ENCODE measurements at regions not wholly inside any gene's neighbourhood (a gene's known extent, or its start where the extent isn't known, plus 50 kb on each side); places are given as distances from the start of the nearest gene placed in this dataset.

DNA sequence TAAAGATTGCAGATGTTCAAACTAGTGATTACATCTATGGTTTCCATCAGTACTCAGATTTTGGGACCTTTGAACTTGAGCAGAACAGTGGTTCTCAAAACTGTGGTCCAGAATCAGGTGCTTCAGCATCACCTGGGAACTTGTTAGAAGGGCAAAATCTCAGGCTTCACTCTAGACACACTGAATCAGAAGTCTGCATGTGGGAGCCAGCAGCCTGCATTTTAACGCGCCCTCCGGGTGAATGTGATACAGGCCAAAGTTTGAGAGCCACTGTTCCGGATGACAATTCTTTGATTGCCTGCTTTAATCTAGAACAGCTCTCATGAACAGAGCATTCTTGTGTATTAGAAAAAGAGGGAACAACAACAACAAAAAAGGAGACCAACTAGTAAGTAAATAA, 261.7 kb downstream of the GPD2 start:
- DNase-seq (ENCODE audit: low spot score) = no peak

DNA sequence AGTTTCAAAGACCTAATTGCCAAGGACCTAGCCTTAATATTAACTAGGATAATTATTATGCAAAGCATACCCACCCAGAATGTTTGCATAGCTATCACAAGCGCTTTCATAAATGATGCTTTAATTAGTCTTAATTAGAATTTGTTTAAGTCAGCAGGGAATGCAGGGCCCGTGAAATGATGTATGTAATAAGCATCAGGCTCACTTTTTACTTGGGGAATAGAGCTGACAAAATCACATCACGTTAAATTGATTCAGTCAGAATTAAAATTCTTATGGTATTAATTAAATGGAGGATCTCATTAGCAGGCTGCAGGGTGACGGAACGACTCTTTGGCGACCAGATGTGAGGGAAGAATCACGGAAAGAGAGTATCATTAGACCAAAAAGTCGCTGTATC, 264.5 kb downstream of the GPD2 start:
- DNase-seq (ENCODE audit: low spot score) = no peak

DNA sequence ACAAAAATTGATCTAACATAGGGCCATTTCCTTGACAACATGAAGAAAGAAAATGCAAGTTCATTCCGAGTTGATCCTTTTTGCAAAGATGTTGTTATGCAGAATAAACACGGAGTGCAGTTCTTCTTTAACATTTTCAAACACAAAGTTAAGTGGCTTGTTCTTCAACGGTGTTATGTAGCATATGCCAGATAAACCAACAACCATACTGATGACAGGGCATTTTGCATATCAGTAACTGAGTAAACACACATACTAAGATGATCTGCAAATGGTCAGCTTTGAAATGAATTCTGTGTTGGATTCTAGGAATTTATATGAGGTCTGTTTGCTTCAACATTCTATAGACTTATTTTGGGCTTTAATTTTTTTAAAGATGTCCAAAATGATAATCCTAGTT, 266.4 kb downstream of the GPD2 start:
- DNase-seq (ENCODE audit: low spot score) = no peak

- no peak for DNase-seq (ENCODE audit: low spot score)
Observed at GRCh38 chr2:156703642-156704041, 267.5 kb downstream of the GPD2 start.

- no peak for DNase-seq (ENCODE audit: low spot score)
Observed at GRCh38 chr2:156704132-156704531, 268.0 kb downstream of the GPD2 start.

- no peak for DNase-seq (ENCODE audit: low spot score)
Observed at GRCh38 chr2:156704617-156705016, 268.4 kb downstream of the GPD2 start.

DNA sequence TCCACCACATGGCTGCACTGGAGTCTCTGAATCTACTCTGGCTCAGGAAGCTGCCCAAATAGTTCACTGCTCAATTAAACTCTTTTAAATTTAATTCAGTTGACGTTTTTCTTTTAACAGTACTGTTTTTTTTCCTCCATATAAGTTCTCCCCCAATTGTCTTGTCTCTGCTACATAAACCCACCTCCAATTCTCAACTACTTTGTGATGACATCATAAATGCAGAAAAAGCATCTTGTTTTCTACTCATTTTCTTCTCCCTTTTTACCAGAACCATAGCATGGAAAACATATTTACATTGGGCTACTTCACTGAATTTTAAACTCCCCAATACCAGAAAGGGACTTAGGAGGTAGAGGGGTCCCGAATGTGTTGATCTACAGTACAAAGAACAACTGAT, 270.4 kb downstream of the GPD2 start:
- DNase-seq (ENCODE audit: low spot score) = no peak

DNA sequence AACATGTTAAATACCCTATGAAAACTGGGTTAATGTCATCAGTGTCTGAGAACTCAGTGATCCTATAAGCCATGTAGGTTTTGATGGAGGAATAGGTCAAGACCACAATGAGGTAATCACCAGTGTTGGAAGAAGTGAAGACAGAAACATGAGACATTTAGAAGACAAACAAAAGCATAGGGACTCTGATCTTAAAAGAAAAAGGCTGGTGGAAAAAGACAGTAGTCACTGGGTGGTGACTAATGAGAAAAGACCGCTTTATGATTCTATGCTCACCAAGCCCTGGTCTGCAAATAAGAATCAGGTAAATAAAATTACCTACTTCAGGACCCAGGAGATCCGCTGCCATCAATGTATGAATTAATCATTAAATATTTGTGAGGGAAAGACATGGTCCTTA, 271.9 kb downstream of the GPD2 start:
- no peak for DNase-seq (ENCODE audit: low spot score)

DNA sequence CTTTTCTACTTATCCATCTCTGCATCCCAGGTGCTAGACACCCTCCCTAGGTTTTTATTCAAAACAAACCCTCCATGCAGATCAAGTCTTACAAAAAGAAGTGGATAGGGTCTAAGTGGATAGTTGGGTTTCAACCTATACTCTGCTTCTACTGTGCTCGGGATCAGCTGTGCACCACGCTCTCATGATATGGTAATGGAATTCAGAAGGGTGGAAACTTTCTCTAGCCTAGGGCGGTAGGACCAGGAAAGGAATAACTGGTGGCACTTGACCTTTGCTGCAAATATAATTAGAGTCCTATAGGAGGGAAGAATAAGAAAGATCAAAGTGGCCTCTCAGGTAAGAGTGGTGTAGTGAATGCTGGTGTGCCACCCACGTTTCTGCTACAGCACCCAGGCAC, 272.9 kb downstream of the GPD2 start:
- no peak for DNase-seq (ENCODE audit: low spot score)

- DNase-seq (ENCODE audit: low spot score) = no peak
Observed at GRCh38 chr2:156719036-156719435, 282.9 kb downstream of the GPD2 start.

DNA sequence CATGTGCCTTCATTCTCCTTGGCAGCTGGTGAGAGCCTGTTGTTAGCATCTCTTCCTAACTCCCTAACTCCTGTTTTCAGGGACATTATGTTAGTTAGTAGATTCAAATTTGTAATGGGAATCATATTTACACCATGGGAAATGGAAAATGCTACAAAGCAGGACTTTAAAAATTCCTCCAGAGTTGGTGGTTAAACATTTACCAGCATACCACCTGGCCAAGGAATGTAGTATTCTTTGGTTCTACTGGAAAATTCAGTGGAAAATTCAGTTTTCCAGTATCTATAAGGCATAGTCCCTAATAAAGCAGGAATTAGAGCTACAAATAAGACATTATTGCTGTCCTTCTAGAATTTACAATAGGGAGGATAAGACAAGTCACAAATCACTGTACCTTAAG, 291.7 kb downstream of the GPD2 start:
- no peak for DNase-seq (ENCODE audit: low spot score)

- DNase-seq (ENCODE audit: low spot score) = no peak
Observed at GRCh38 chr2:156728328-156728727, 292.1 kb downstream of the GPD2 start.

- no peak for DNase-seq (ENCODE audit: low spot score)
Observed at GRCh38 chr2:156731506-156731905, 295.3 kb downstream of the GPD2 start.

- DNase-seq (ENCODE audit: low spot score) = no peak
Observed at GRCh38 chr2:156736950-156737349, 300.8 kb downstream of the GPD2 start.

- no peak for DNase-seq (ENCODE audit: low spot score)
Observed at GRCh38 chr2:156739301-156739700, 303.1 kb downstream of the GPD2 start.

DNA sequence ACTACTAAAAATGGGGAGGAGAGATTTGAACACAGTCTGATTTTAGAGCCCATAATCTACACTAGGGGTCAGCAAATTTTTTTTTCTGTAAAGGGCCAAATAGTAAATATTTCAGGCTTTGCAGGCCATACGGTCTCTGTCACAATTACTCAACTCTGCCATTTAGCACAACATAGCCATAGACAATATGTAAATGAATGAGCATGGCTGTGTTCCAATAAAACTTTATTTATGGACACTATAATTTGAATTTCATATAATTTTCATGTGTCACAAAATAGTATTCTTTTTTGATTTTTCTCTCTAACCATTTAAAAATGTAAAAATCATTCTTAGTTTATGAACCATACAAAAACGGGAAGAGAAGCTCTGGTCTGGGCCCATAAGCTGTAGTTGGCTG, 309.4 kb downstream of the GPD2 start:
- no peak for DNase-seq (ENCODE audit: low spot score)

DNA sequence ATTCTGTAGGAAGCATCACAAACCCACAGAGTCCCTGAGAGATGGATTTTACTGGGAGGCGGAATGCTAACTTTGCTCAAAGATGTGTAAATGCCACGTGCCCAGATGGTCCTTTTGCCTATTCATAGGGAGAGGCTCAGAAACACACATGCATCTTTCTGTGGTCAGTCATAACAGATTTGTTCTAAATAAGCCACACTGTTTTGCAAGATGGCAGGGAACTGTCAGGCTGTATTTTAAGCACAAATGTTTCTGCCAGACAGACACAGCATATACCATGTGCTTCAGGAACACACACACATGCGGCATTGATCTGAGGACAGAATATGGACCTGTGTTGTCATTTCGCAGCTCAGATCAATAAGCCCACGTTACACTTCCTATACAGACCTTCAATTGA, 312.0 kb downstream of the GPD2 start:
- DNase-seq (ENCODE audit: low spot score) = no peak

GRCh38 chr2:156752042-156752441, 315.9 kb downstream of the GPD2 start:
- DNase-seq (ENCODE audit: low spot score) = no peak

DNA sequence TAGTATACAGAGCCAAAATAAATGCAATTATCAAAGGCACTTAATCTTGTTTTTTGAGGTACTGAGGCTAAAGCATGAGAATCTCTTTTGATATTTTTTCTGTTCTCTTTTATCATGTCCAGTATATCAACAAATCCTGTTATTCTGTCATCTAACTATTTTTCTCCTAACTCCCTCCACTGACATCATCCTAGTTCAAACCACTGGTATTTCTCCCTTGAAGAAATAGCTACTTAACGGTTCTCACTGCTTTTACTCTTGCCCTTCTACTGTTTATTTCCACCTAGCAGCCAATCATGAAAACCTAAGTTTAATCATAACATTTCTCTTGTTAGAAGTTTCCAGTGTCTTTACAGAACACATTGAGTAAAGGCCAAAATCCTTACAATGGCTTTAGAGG, 317.6 kb downstream of the GPD2 start:
- no peak for DNase-seq (ENCODE audit: low spot score)

- DNase-seq (ENCODE audit: low spot score) = no peak
Observed at GRCh38 chr2:156756516-156756915, 320.3 kb downstream of the GPD2 start.

DNA sequence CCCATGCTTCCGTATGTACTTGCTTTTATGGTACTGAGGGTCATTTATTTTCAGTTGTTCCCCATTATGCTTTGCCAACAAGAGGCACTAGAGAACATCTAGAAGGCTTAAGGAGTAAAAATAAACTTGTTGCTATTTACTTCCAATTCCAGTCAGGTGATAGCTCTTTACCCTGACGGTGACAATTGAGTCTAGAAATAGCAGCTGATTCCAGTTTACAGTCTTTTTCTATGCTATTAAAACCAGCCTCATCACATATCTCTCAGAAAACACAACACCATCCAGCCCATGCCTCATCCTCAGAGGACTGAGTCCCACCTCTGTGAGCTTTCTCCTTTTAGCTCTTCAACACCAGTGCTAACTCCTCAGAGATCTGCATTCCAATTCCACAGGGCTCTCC, 327.0 kb downstream of the GPD2 start:
- no peak for DNase-seq (ENCODE audit: low spot score)

DNA sequence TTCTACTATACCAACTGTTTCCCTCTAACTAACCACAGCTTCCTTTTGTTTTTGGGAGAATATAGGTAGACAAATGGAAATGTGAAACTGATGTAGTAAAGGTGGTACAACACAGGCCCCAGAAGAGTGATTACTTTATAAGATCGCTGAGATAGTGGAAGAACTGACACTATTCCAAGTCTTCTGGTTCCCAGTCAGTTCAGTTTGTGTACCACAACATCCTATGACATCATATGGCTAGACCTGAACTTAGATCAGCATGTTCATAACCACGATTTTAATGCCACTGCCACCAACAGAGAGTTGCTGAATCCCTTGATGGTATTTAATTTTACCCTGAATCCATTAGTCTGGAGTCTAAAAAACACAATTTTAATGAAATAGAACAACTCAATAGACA, 328.9 kb downstream of the GPD2 start:
- no peak for DNase-seq (ENCODE audit: low spot score)

DNA sequence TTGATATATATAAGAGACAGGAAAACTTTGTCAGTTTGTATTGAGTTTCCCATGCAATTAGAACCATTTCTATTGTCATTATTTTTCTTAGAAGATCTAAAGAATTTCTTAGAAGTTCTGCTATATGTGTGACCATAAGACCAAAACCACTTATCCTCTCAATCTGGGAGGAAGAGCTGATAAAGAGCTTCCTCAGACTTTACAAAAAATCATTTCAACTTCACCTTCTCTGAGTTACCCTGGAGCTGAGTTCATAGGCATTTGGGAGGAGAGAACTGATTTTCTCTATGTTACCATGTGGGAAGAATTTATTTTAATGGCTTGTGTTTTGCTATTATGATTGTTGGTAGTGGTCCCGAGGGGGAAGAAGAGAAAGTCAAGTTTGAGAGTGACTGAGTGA, 329.3 kb downstream of the GPD2 start:
- DNase-seq (ENCODE audit: low spot score) = no peak

- DNase-seq (ENCODE audit: low spot score) = no peak
Observed at GRCh38 chr2:156769802-156770201, 333.6 kb downstream of the GPD2 start.

- DNase-seq (ENCODE audit: low spot score) = no peak
Observed at GRCh38 chr2:156778916-156779315, 342.7 kb downstream of the GPD2 start.
